Heart left ventricle (tissue), 13 donors: ENCODE measurements at regions not wholly inside any gene's neighbourhood (a gene's known extent, or its start where the extent isn't known, plus 50 kb on each side); places are given as distances from the start of the nearest gene placed in this dataset.

Experiments used
- POLR2A ChIP-seq, 2 donors: fragments of 450-650 bp; IDR thresholded peaks; one replicate each; pipeline ENCODE4 v1.6.1; 2017; ENCODE audit warnings: antibody characterized with exemption in 2 of 2, mild to moderate bottlenecking in 2 of 2, moderate library complexity in 2 of 2
- TF ChIP-seq, protein P1 (sequence below), 12 donors: fragments of 200-600 bp; sonication (generic) in 4 of 12; IDR thresholded peaks; one replicate each; pipeline versions ENCODE4 v1.5.0 to v1.8.0; 2018 to 2022; ENCODE audit warnings: antibody characterized with exemption in 12 of 12, mild to moderate bottlenecking in 5 of 12
- donor health status: ischemic (EF 13 %, LVEDD 7.1; RV severe dilation, severe dysfunction).
- donor health status: DM: no; HTN: yes; CAD: no.
- donor health status: DM: no; HTN: no; CAD: no.
- donor health status: ischemic (EF 25% LVEDD 6.9; RV normal size, moderate dysfunction).
- donor health status: ischemic (EF 25% LVEDD 5.7; RV mildly dilated, moderate dysfunction).
- donor health status: ischemic (EF 35%, LVEDD 5.7; RV mildly dilated, moderate dysfunction).
- donor health status: nonischemic (EF 11% LVEDD 7.7; RV severe dilation, severe dysfunction).
- donor health status: DM: yes; HTN: yes; CAD: no.
- donor health status: PGD.
- donor health status: ischemic (EF 29% LVEDD 5.4; RV normal size, mild dysfunction).
- donor health status: nonischemic (EF 23%, LVEDD 6.1; RV moderate dilation, normal function).

DNA sequence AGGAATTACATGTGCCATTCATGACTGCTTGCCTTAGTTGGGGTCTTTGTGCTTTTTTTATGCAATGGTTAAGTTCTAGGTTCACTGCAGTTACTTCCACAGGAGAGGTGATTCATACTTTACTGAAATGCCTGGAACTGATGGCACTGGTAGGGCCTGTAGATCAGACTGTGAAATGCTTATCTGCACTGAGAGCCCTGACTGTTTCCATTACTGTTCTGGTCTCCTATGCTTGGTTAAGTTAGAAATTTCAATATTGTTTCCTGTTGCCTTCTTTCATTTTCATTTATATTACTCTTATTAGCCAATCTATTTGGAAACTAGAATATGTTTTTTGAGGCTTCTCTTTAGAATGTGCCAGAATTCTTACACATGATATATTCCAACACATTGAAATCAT is 484.1 kb upstream of the SEMA6A start:
- TF ChIP-seq, protein P1, sequence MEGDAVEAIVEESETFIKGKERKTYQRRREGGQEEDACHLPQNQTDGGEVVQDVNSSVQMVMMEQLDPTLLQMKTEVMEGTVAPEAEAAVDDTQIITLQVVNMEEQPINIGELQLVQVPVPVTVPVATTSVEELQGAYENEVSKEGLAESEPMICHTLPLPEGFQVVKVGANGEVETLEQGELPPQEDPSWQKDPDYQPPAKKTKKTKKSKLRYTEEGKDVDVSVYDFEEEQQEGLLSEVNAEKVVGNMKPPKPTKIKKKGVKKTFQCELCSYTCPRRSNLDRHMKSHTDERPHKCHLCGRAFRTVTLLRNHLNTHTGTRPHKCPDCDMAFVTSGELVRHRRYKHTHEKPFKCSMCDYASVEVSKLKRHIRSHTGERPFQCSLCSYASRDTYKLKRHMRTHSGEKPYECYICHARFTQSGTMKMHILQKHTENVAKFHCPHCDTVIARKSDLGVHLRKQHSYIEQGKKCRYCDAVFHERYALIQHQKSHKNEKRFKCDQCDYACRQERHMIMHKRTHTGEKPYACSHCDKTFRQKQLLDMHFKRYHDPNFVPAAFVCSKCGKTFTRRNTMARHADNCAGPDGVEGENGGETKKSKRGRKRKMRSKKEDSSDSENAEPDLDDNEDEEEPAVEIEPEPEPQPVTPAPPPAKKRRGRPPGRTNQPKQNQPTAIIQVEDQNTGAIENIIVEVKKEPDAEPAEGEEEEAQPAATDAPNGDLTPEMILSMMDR (IDR thresholded peaks at IDR 0.05), result no peak
- TF ChIP-seq POLR2A (IDR thresholded peaks at IDR 0.05), result no peak
